ENCODE measurements at regions not wholly inside any gene's neighbourhood (a gene's known extent, or its start where the extent isn't known, plus 50 kb on each side); places are given as distances from the start of the nearest gene placed in this dataset.

- no peak for TF ChIP-seq NFIC (IDR thresholded peaks at IDR 0.05; ENCODE audit: low read depth, low read length)
- TF ChIP-seq POLR2A (IDR thresholded peaks at IDR 0.05; ENCODE audit: low read depth, low read length) = no peak
- no peak for TF ChIP-seq BHLHE40 (IDR thresholded peaks at IDR 0.05; ENCODE audit: borderline replicate concordance in 1 of 2, low read depth in 2 of 2, low read length in 1 of 2)
- TF ChIP-seq SMC3 (IDR thresholded peaks at IDR 0.05; ENCODE audit: borderline replicate concordance, low read length) = no peak
- TF ChIP-seq ZNF687 (IDR thresholded peaks at IDR 0.05) = no peak
Measured at GRCh38 chr2:217247476-217247875, 387.6 kb upstream of the TNP1 start.

Measured in GM12878 (cell line).